ENCODE measurements at regions not wholly inside any gene's neighbourhood (a gene's known extent, or its start where the extent isn't known, plus 50 kb on each side); places are given as distances from the start of the nearest gene placed in this dataset.

DNA sequence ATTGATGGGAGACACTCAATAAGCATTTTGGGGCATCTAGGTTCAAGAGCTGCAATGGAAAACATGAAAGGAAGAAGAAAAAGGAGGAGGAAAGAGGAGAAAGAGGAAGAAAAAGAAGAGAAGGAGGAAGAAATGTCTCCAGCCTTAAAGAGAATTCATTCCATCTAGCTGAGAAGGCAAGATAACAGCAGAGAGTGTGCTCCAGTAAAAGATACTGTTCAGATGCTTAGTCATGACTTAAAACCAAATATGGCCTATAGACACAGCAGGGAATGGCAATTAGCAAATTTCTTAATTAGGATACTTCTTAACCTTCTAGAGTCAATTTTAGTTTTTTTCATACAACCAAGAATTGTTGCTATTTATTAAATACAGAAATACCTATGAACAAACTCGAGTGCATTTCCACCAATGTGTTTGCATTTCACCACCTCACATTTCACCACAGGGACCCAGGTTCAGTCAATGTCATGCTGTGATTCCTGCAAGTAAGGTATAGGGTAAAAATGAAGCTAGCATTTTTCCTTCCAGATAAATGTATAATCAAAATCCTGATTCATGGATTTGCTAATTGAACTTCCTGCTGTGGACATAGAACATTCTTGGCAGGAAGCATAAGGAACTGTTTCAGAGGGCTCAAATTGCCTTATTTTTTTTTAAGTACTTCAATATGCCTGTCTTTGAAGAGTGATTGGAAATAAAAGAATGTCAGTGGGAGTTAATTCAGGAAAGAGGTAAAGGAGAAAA lies 177.8 kb downstream of the RPS29 start:
- no peak overlapping the region for H3K4me3 Mint-ChIP-seq (ENCODE audit: unreplicated experiment)

GRCh38 chr14:49405291-49405690 lies 180.9 kb downstream of the RPS29 start:
- no peak for DNase-seq (ENCODE audit: low spot score)
- TF ChIP-seq, protein P1, sequence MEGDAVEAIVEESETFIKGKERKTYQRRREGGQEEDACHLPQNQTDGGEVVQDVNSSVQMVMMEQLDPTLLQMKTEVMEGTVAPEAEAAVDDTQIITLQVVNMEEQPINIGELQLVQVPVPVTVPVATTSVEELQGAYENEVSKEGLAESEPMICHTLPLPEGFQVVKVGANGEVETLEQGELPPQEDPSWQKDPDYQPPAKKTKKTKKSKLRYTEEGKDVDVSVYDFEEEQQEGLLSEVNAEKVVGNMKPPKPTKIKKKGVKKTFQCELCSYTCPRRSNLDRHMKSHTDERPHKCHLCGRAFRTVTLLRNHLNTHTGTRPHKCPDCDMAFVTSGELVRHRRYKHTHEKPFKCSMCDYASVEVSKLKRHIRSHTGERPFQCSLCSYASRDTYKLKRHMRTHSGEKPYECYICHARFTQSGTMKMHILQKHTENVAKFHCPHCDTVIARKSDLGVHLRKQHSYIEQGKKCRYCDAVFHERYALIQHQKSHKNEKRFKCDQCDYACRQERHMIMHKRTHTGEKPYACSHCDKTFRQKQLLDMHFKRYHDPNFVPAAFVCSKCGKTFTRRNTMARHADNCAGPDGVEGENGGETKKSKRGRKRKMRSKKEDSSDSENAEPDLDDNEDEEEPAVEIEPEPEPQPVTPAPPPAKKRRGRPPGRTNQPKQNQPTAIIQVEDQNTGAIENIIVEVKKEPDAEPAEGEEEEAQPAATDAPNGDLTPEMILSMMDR (IDR thresholded peaks at IDR 0.05; ENCODE audit: unreplicated experiment), result no peak
- no peak overlapping the region for H3K4me3 Mint-ChIP-seq (ENCODE audit: unreplicated experiment)
- H3K4me1 Mint-ChIP-seq (ENCODE audit: unreplicated experiment), result no peaks in the 10 kb centered on the region
- H3K36me3 Mint-ChIP-seq (ENCODE audit: low read depth, unreplicated experiment), result no peaks in the 10 kb centered on the region
- H3K27ac Mint-ChIP-seq (ENCODE audit: unreplicated experiment), result no peak overlapping the region
- H3K27me3 Mint-ChIP-seq (ENCODE audit: unreplicated experiment), result no peaks in the 10 kb centered on the region
- no peaks in the 10 kb centered on the region for H3K9me3 Mint-ChIP-seq (ENCODE audit: unreplicated experiment)

More for the DNA sequence above, 177.8 kb downstream of the RPS29 start:
- Mint-ChIP-seq H3K36me3 (ENCODE audit: low read depth, unreplicated experiment) (no peaks in the 10 kb centered on the region), H3K27me3 (ENCODE audit: unreplicated experiment) (no peaks in the 10 kb centered on the region), H3K27ac (ENCODE audit: unreplicated experiment) (no peak overlapping the region), H3K9me3 (ENCODE audit: unreplicated experiment) (no peaks in the 10 kb centered on the region), H3K4me1 (ENCODE audit: unreplicated experiment) (no peaks in the 10 kb centered on the region)
- TF ChIP-seq, protein P1 (IDR thresholded peaks at IDR 0.05; ENCODE audit: unreplicated experiment), result no peak
- DNase-seq (ENCODE audit: low spot score), result no peak

DNA sequence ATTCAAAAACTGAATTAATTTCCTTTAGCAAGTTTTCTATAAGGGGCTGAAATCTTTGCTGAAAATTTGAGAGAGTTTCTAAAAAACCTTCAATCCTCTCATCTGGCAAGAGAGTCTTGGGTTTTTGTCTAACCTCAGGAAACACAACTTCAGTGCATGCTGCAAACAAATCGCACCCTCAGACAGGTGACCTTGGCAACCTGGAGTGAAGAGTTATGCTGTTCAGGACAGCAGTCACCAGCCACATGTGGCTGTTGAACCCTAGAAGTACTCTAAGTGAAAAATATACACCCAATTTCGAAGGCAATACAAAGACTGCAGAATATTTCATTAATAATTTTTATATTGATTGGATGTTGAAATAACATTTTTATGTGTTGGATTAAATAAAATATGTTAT lies 184.8 kb downstream of the RPS29 start:
- no peaks in the 10 kb centered on the region for H3K36me3 Mint-ChIP-seq (ENCODE audit: low read depth, unreplicated experiment)
- TF ChIP-seq, protein P1 (IDR thresholded peaks at IDR 0.05; ENCODE audit: unreplicated experiment), result no peak
- no peaks in the 10 kb centered on the region for H3K4me1 Mint-ChIP-seq (ENCODE audit: unreplicated experiment)
- no peak for DNase-seq (ENCODE audit: low spot score)
- H3K4me3 Mint-ChIP-seq (ENCODE audit: unreplicated experiment), result no peak overlapping the region
- no peaks in the 10 kb centered on the region for H3K27me3 Mint-ChIP-seq (ENCODE audit: unreplicated experiment)
- no peak overlapping the region for H3K27ac Mint-ChIP-seq (ENCODE audit: unreplicated experiment)
- H3K9me3 Mint-ChIP-seq (ENCODE audit: unreplicated experiment), result no peaks in the 10 kb centered on the region

GRCh38 chr14:49396801-49397200 lies 189.4 kb downstream of the RPS29 start:
- TF ChIP-seq, protein P1 (IDR thresholded peaks at IDR 0.05; ENCODE audit: unreplicated experiment), result no peak
- Mint-ChIP-seq H3K4me3 (ENCODE audit: unreplicated experiment) (no peak overlapping the region), H3K27ac (ENCODE audit: unreplicated experiment) (no peak overlapping the region), H3K27me3 (ENCODE audit: unreplicated experiment) (no peaks in the 10 kb centered on the region), H3K4me1 (ENCODE audit: unreplicated experiment) (no peaks in the 10 kb centered on the region), H3K9me3 (ENCODE audit: unreplicated experiment) (no peaks in the 10 kb centered on the region), H3K36me3 (ENCODE audit: low read depth, unreplicated experiment) (no peaks in the 10 kb centered on the region)
- no peak for DNase-seq (ENCODE audit: low spot score)

- peaks cover 1% of the 10 kb centered on the region for H3K27me3 Mint-ChIP-seq (ENCODE audit: unreplicated experiment)
- H3K4me3 Mint-ChIP-seq (ENCODE audit: unreplicated experiment), result no peak overlapping the region
- peaks cover 5% of the 10 kb centered on the region for H3K9me3 Mint-ChIP-seq (ENCODE audit: unreplicated experiment)
- no peak overlapping the region for H3K27ac Mint-ChIP-seq (ENCODE audit: unreplicated experiment)
- DNase-seq (ENCODE audit: low spot score), result no peak
- H3K4me1 Mint-ChIP-seq (ENCODE audit: unreplicated experiment), result peaks cover 6% of the 10 kb centered on the region
- TF ChIP-seq, protein P1 (IDR thresholded peaks at IDR 0.05; ENCODE audit: unreplicated experiment), result no peak
- H3K36me3 Mint-ChIP-seq (ENCODE audit: low read depth, unreplicated experiment), result no peaks in the 10 kb centered on the region
Measured at GRCh38 chr14:49381778-49382177, 204.4 kb downstream of the RPS29 start.

All from endothelial cell (in vitro differentiated cells).